HUES64 (cell line): ENCODE measurements at regions not wholly inside any gene's neighbourhood (a gene's known extent, or its start where the extent isn't known, plus 50 kb on each side); places are given as distances from the start of the nearest gene placed in this dataset.

Experiments used
- H3K27ac ChIP-seq: 2 replicates; pipeline ENCODE4 v1.7.0; 2013; ENCODE audit warnings: low read depth, low read length, inconsistent platforms
- H3K27me3 ChIP-seq: 2 replicates; pipeline ENCODE4 v1.6.1; 2013; ENCODE audit warnings: mild to moderate bottlenecking, low read length; ENCODE audit not compliant: insufficient read depth
- H3K36me3 ChIP-seq: 2 replicates; pipeline ENCODE4 v1.6.1; 2013; ENCODE audit warnings: mild to moderate bottlenecking, low read length; ENCODE audit not compliant: insufficient read depth
- H3K4me1 ChIP-seq: 2 replicates; pipeline ENCODE4 v1.6.1; 2013; ENCODE audit warnings: mild to moderate bottlenecking, low read length, moderate library complexity; ENCODE audit not compliant: insufficient read depth
- H3K4me3 ChIP-seq: 2 replicates; pipeline ENCODE4 v1.5.1; 2013; ENCODE audit warnings: mild to moderate bottlenecking, low read length, moderate library complexity
- H3K9ac ChIP-seq: 2 replicates; pipeline ENCODE4 v1.6.1; 2013; ENCODE audit warnings: mild to moderate bottlenecking, low read depth, low read length
- H3K9me3 ChIP-seq: 2 replicates; pipeline ENCODE4 v1.6.1; 2013; ENCODE audit warnings: low read depth, low read length; ENCODE audit not compliant: insufficient read depth
- WGBS: fragments of 150-250, 120-280 bp; methylation state at CpG from one replicate; pipeline ENCODE4 v1.1.7; 2013; ENCODE audit warnings: missing lambda C conversion rate; 5-methylcytosine and 5-hydroxymethylcytosine counted together

GRCh38 chr1:87650306-87650705 lies 321.6 kb downstream of the LMO4 start:
- WGBS: 93% methylated on average over 5 of the region's 5 CpGs

GRCh38 chr1:87652176-87652575 lies 323.5 kb downstream of the LMO4 start:
- Histone ChIP-seq H3K36me3 (no peaks in the 10 kb centered on the region), H3K9ac (no peak overlapping the region), H3K27me3 (no peaks in the 10 kb centered on the region), H3K9me3 (no peaks in the 10 kb centered on the region), H3K4me1 (no peaks in the 10 kb centered on the region), H3K27ac (no peak overlapping the region), H3K4me3 (no peak overlapping the region)
- WGBS: 90% methylated on average over 3 of the region's 3 CpGs

More at GRCh38 chr1:87650306-87650705, 321.6 kb downstream of the LMO4 start:
- no peak overlapping the region for H3K27ac ChIP-seq
- no peaks in the 10 kb centered on the region for H3K9me3 ChIP-seq
- H3K9ac ChIP-seq: no peak overlapping the region
- peaks cover 4% of the 10 kb centered on the region; the same call in 1 of the 2 replicates for H3K4me1 ChIP-seq
- no peaks in the 10 kb centered on the region for H3K27me3 ChIP-seq
- H3K36me3 ChIP-seq: no peaks in the 10 kb centered on the region
- no peak overlapping the region for H3K4me3 ChIP-seq

- Histone ChIP-seq H3K9me3 (0 out of 2 replicates have a peak, but pooled peaks cover 3% of the 10 kb centered on the region), H3K36me3 (no peaks in the 10 kb centered on the region), H3K27me3 (no peaks in the 10 kb centered on the region), H3K4me3 (no peak overlapping the region), H3K27ac (no peak overlapping the region), H3K9ac (no peak overlapping the region), H3K4me1 (0 out of 2 replicates have a peak, but pooled peaks cover 4% of the 10 kb centered on the region)
- WGBS: 100% methylated on average over 2 of the region's 2 CpGs
These were observed 336.5 kb downstream of the LMO4 start for GRCh38 chr1:87665151-87665550.

- no peaks in the 10 kb centered on the region for H3K36me3 ChIP-seq
- H3K9me3 ChIP-seq: no peaks in the 10 kb centered on the region
- WGBS: 98% methylated on average over 2 of the region's 2 CpGs
- H3K4me1 ChIP-seq: 0 out of 2 replicates have a peak, but pooled peaks cover 4% of the 10 kb centered on the region
- H3K27me3 ChIP-seq: no peaks in the 10 kb centered on the region
- H3K27ac ChIP-seq: no peak overlapping the region
- no peak overlapping the region for H3K4me3 ChIP-seq
- no peak overlapping the region for H3K9ac ChIP-seq
These were observed 338.0 kb downstream of the LMO4 start for GRCh38 chr1:87666681-87667080.

- Histone ChIP-seq H3K27me3 (no peaks in the 10 kb centered on the region), H3K4me3 (no peak overlapping the region), H3K9me3 (no peaks in the 10 kb centered on the region), H3K27ac (no peak overlapping the region), H3K9ac (no peak overlapping the region), H3K36me3 (no peaks in the 10 kb centered on the region), H3K4me1 (0 out of 2 replicates have a peak, but pooled peaks cover 4% of the 10 kb centered on the region)
- no CpG with 5 or more reads among the region's 1 CpG for WGBS
These were observed 341.0 kb downstream of the LMO4 start for GRCh38 chr1:87669674-87670073.

- 95% methylated on average over 5 of the region's 5 CpGs for WGBS
- H3K9ac ChIP-seq: no peak overlapping the region
- no peak overlapping the region for H3K4me3 ChIP-seq
- no peak overlapping the region for H3K27ac ChIP-seq
- no peaks in the 10 kb centered on the region for H3K9me3 ChIP-seq
- 0 out of 2 replicates have a peak, but pooled peaks cover 4% of the 10 kb centered on the region for H3K4me1 ChIP-seq
- no peaks in the 10 kb centered on the region for H3K36me3 ChIP-seq
- H3K27me3 ChIP-seq: no peaks in the 10 kb centered on the region
These were observed 344.6 kb downstream of the LMO4 start for GRCh38 chr1:87673309-87673708.

GRCh38 chr1:87673748-87674147 lies 345.1 kb downstream of the LMO4 start:
- no peak overlapping the region for H3K4me3 ChIP-seq
- H3K36me3 ChIP-seq: no peaks in the 10 kb centered on the region
- H3K9me3 ChIP-seq: no peaks in the 10 kb centered on the region
- H3K9ac ChIP-seq: no peak overlapping the region
- H3K27ac ChIP-seq: no peak overlapping the region
- H3K27me3 ChIP-seq: no peaks in the 10 kb centered on the region
- H3K4me1 ChIP-seq: 0 out of 2 replicates have a peak, but pooled peaks cover 4% of the 10 kb centered on the region
- WGBS: 83% methylated on average over 2 of the region's 3 CpGs

- Histone ChIP-seq H3K4me1 (0 out of 2 replicates have a peak, but pooled peaks cover 1% of the 10 kb centered on the region), H3K27me3 (no peaks in the 10 kb centered on the region), H3K36me3 (no peaks in the 10 kb centered on the region), H3K4me3 (no peak overlapping the region), H3K9ac (no peak overlapping the region), H3K27ac (no peak overlapping the region), H3K9me3 (0 out of 2 replicates have a peak, but pooled peaks cover 3% of the 10 kb centered on the region)
- 95% methylated on average over 5 of the region's 5 CpGs for WGBS
These were observed 346.1 kb downstream of the LMO4 start for GRCh38 chr1:87674791-87675190.

- peaks cover 7% of the 10 kb centered on the region; the same call in 1 of the 2 replicates for H3K4me1 ChIP-seq
- H3K4me3 ChIP-seq: no peak overlapping the region
- 0 out of 2 replicates have a peak, but pooled peaks cover 3% of the 10 kb centered on the region for H3K9me3 ChIP-seq
- no peaks in the 10 kb centered on the region for H3K36me3 ChIP-seq
- 80% methylated on average over 1 of the region's 1 CpG for WGBS
- H3K9ac ChIP-seq: no peak overlapping the region
- H3K27ac ChIP-seq: no peak overlapping the region
- peaks cover 1% of the 10 kb centered on the region; the same call in 1 of the 2 replicates for H3K27me3 ChIP-seq
These were observed 349.6 kb downstream of the LMO4 start for GRCh38 chr1:87678266-87678665.

GRCh38 chr1:87682565-87682964 lies 353.9 kb downstream of the LMO4 start:
- Histone ChIP-seq H3K4me1 (peaks cover 45% of the 10 kb centered on the region), H3K4me3 (no peak overlapping the region), H3K27me3 (peaks cover 31% of the 10 kb centered on the region), H3K9ac (no peak overlapping the region), H3K27ac (no peak overlapping the region), H3K9me3 (0 out of 2 replicates have a peak, but pooled peaks cover 3% of the 10 kb centered on the region), H3K36me3 (no peaks in the 10 kb centered on the region)
- WGBS: 88% methylated on average over 8 of the region's 8 CpGs

- Histone ChIP-seq H3K9me3 (0 out of 2 replicates have a peak, but pooled peaks cover 3% of the 10 kb centered on the region), H3K27ac (no peak overlapping the region), H3K36me3 (no peaks in the 10 kb centered on the region), H3K4me1 (peaks cover 45% of the 10 kb centered on the region), H3K27me3 (peaks cover 39% of the 10 kb centered on the region), H3K4me3 (no peak overlapping the region), H3K9ac (no peak overlapping the region)
- 91% methylated on average over 4 of the region's 4 CpGs for WGBS
These were observed 354.7 kb downstream of the LMO4 start for GRCh38 chr1:87683196-87683956.
